Transverse colon (tissue), 4 donors: ENCODE measurements at regions not wholly inside any gene's neighbourhood (a gene's known extent, or its start where the extent isn't known, plus 50 kb on each side); places are given as distances from the start of the nearest gene placed in this dataset.
"Not testable (repeated sequence)": the region's sequence is repeated elsewhere in the genome, so short reads cannot be mapped to it uniquely, and the experiment has no call there.

Experiments
- DNase-seq: peaks from one replicate; pipeline ENCODE4 v3.0.0-alpha.2; 2019
- H3K27ac ChIP-seq, 4 donors: fragments of 200-600 bp; sonication (generic); 2 replicates each; pipeline ENCODE4 v1.5.1; 2016 to 2018; ENCODE audit warnings: inconsistent platforms in 4 of 4
- H3K27me3 ChIP-seq: fragments of 200-600 bp; sonication (generic); 2 replicates; pipeline ENCODE4 v1.5.1; 2017; ENCODE audit warnings: inconsistent platforms
- H3K36me3 ChIP-seq, 4 donors: fragments of 200-600 bp; sonication (generic); 2 replicates each; pipeline ENCODE4 v1.5.1; 2017 to 2019; ENCODE audit warnings: inconsistent platforms in 4 of 4
- H3K4me1 ChIP-seq, 4 donors: fragments of 200-600 bp; sonication (generic); 2 replicates each; pipeline ENCODE4 v1.5.1; 2017 to 2020; ENCODE audit warnings: inconsistent platforms in 4 of 4
- H3K4me3 ChIP-seq, 4 donors: fragments of 200-600 bp; sonication (generic); 1 replicate in 1 of 4; 2 replicates in 3 of 4; pipeline versions ENCODE4 v1.5.1 to v1.6.1; 2017 to 2019; ENCODE audit warnings: inconsistent platforms in 4 of 4
- H3K9me3 ChIP-seq, 2 donors: fragments of 200-600 bp; sonication (generic); 2 replicates each; pipeline ENCODE4 v1.5.1; 2017 to 2019; ENCODE audit warnings: inconsistent platforms in 2 of 2
- CTCF ChIP-seq, 5 experiments: fragments of 200-600 bp in 3 of 5; fragments of 450-650 bp in 2 of 5; sonication (generic) in 3 of 5; IDR thresholded peaks; 1 replicate in 2 of 5; 2 replicates in 3 of 5; pipeline ENCODE4 v1.5.1; 2016 to 2017; ENCODE audit warnings: antibody characterized with exemption in 5 of 5, inconsistent platforms in 3 of 5, mild to moderate bottlenecking in 2 of 5, moderate library complexity in 1 of 5
- EP300 ChIP-seq: sonication (generic); formaldehyde crosslinking; IDR thresholded peaks from one replicate; pipeline ENCODE4 v1.6.1; 2017; ENCODE audit warnings: antibody characterized with exemption, low read depth
- POLR2A ChIP-seq: fragments of 450-650 bp; IDR thresholded peaks from one replicate; pipeline ENCODE4 v1.6.1; 2016; ENCODE audit warnings: antibody characterized with exemption, mild to moderate bottlenecking, moderate library complexity
- POLR2AphosphoS5 ChIP-seq, 3 donors: sonication (generic); formaldehyde crosslinking; IDR thresholded peaks; one replicate each; pipeline ENCODE4 v1.6.1; 2016; ENCODE audit warnings: antibody characterized with exemption in 3 of 3
- WGBS, 2 donors: methylation state at CpG; one replicate each; pipeline ENCODE4 v1.1.5; 2018; ENCODE audit warnings: low coverage in 1 of 2; 5-methylcytosine and 5-hydroxymethylcytosine counted together
- in situ Hi-C, 4 donors: fragments of 200-750 bp; cut with MboI; loops; one replicate each; pipeline versions ENCODE4 v1.15.0 to v1.15.1; 2017; ENCODE audit warnings: low sequenced_read_pairs in 3 of 4, low pct_ligation_motif_present in 1 of 4, low pct_unique_long_range_greater_than_20kb in 1 of 4
- intact Hi-C: fragments of 100-400 bp; cut with DNase I; formaldehyde crosslinking; loops from one replicate; pipeline ENCODE4 v1.15.1; 2023; ENCODE audit warnings: low total_unique reads

- no peak for TF ChIP-seq POLR2A
- no peak for TF ChIP-seq EP300
- no peak for TF ChIP-seq POLR2AphosphoS5 (IDR thresholded peaks at IDR 0.05)
- TF ChIP-seq CTCF (IDR thresholded peaks at IDR 0.05), result no peak
- DNase-seq, result no peak
- H3K36me3 ChIP-seq, result no peaks in the 10 kb centered on the region
- no peaks in the 10 kb centered on the region for H3K9me3 ChIP-seq
- intact Hi-C loops, result no loop called here
- H3K4me1 ChIP-seq, result no peaks in the 10 kb centered on the region
- H3K4me3 ChIP-seq, result no peak overlapping the region
- H3K27me3 ChIP-seq, result no peaks in the 10 kb centered on the region
- H3K27ac ChIP-seq, result no peak overlapping the region
- in situ Hi-C loops, result no loop called here
- 85 to 90% methylated on average over 4 of the region's 4 CpGs for WGBS, 2 donors
These were observed 248.8 kb downstream of the CAAP1 start for GRCh38 chr9:26643826-26644225.

GRCh38 chr9:26639761-26640160 is 252.8 kb downstream of the CAAP1 start:
- no peak for DNase-seq
- 33 to 35% methylated on average over 1 of the region's 1 CpG for WGBS, 2 donors
- TF ChIP-seq CTCF (IDR thresholded peaks at IDR 0.05), result no peak
- TF ChIP-seq EP300, result no peak
- TF ChIP-seq POLR2AphosphoS5 (IDR thresholded peaks at IDR 0.05), result no peak
- TF ChIP-seq POLR2A, result no peak
- H3K9me3 ChIP-seq, result no peaks in the 10 kb centered on the region
- no peaks in the 10 kb centered on the region for H3K4me1 ChIP-seq
- H3K27ac ChIP-seq, result no peak overlapping the region
- no peak overlapping the region for H3K4me3 ChIP-seq
- intact Hi-C loops (no loop called here), in situ Hi-C loops (no loop called here)
- no peaks in the 10 kb centered on the region for H3K36me3 ChIP-seq
- no peaks in the 10 kb centered on the region for H3K27me3 ChIP-seq

- H3K27ac ChIP-seq, result no peak overlapping the region
- H3K4me1 ChIP-seq, result no peaks in the 10 kb centered on the region
- no peak for DNase-seq
- in situ Hi-C loops (no loop called here), intact Hi-C loops (no loop called here)
- TF ChIP-seq POLR2A (no peak), EP300 (no peak), POLR2AphosphoS5 (IDR thresholded peaks at IDR 0.05) (no peak), CTCF (IDR thresholded peaks at IDR 0.05) (no peak)
- H3K36me3 ChIP-seq, result no peaks in the 10 kb centered on the region
- WGBS, 2 donors, result 77 to 85% methylated on average over 3 to 4 of the region's 4 CpGs
- H3K9me3 ChIP-seq, result no peaks in the 10 kb centered on the region
- no peaks in the 10 kb centered on the region for H3K27me3 ChIP-seq
- H3K4me3 ChIP-seq, result no peak overlapping the region
These were observed 255.5 kb downstream of the CAAP1 start for GRCh38 chr9:26637101-26637500.

- TF ChIP-seq CTCF (IDR thresholded peaks at IDR 0.05), result peak in 4 of 5 experiments; percentile 27 to 33 (median 28)
- WGBS, 2 donors, result 59 to 63% methylated on average over 2 to 12 of the region's 12 CpGs
- H3K9me3 ChIP-seq, H3K27me3 ChIP-seq, H3K4me3 ChIP-seq, H3K4me1 ChIP-seq, in situ Hi-C loops, H3K36me3 ChIP-seq, H3K27ac ChIP-seq, intact Hi-C loops, DNase-seq: not testable (repeated sequence)
These were observed 278.7 kb downstream of the CAAP1 start for GRCh38 chr9:26613851-26614350.
